GM23338 (cell line): ENCODE measurements at regions not wholly inside any gene's neighbourhood (a gene's known extent, or its start where the extent isn't known, plus 50 kb on each side); places are given as distances from the start of the nearest gene placed in this dataset.

ENCODE experiments used
- ATAC-seq: fragments of 200-7000 bp; cut with Tn5 transposase; 3 replicates; pipeline ENCODE4 v1.9.1; 2020
- DNase-seq: peaks from one replicate; pipeline ENCODE4 v3.0.0-alpha.2; 2015; ENCODE audit warnings: low spot score
- H2AFZ ChIP-seq: fragments of 200-600 bp; sonication (generic); 2 replicates; pipeline ENCODE4 v1.8.0; 2016; ENCODE audit warnings: antibody characterized with exemption, mild to moderate bottlenecking, moderate library complexity
- H3F3A ChIP-seq: fragments of 200-600 bp; sonication (generic); replicated peaks from 2 replicates; pipeline ENCODE4 v1.8.0; 2017; ENCODE audit warnings: antibody characterized with exemption, mixed run types, low read depth
- H3K27ac ChIP-seq: fragments of 200-600 bp; sonication (generic); 2 replicates; pipeline ENCODE4 v1.6.1; 2016; ENCODE audit warnings: low read depth
- H3K27me3 ChIP-seq: fragments of 200-600 bp; sonication (generic); 2 replicates; pipeline ENCODE4 v1.8.0; 2016; ENCODE audit warnings: mild to moderate bottlenecking, mixed run types, moderate library complexity; ENCODE audit not compliant: insufficient read depth
- H3K36me3 ChIP-seq: fragments of 200-600 bp; sonication (generic); 2 replicates; pipeline ENCODE4 v1.8.0; 2016; ENCODE audit warnings: mild to moderate bottlenecking; ENCODE audit not compliant: insufficient read depth
- H3K4me1 ChIP-seq: fragments of 200-600 bp; sonication (generic); 2 replicates; pipeline ENCODE4 v1.8.0; 2016; ENCODE audit warnings: mild to moderate bottlenecking, moderate library complexity; ENCODE audit not compliant: insufficient read depth
- H3K4me2 ChIP-seq: fragments of 200-600 bp; sonication (generic); 2 replicates; pipeline ENCODE4 v1.7.1; 2017; ENCODE audit warnings: mixed run types
- H3K4me3 ChIP-seq: fragments of 200-600 bp; sonication (generic); 2 replicates; pipeline ENCODE4 v1.6.1; 2016; ENCODE audit warnings: mixed run types
- H3K79me2 ChIP-seq: fragments of 200-600 bp; sonication (generic); replicated peaks from 2 replicates; pipeline ENCODE4 v1.8.0; 2017; ENCODE audit warnings: mild to moderate bottlenecking; ENCODE audit not compliant: insufficient read depth
- H3K9me2 ChIP-seq: fragments of 200-600 bp; sonication (generic); 2 replicates; pipeline ENCODE4 v1.8.0; 2017; ENCODE audit not compliant: insufficient read depth
- H4K20me1 ChIP-seq: fragments of 200-600 bp; sonication (generic); replicated peaks from 2 replicates; pipeline ENCODE4 v1.8.0; 2017; ENCODE audit warnings: mild to moderate bottlenecking; ENCODE audit not compliant: insufficient read depth
- H3K27ac Mint-ChIP-seq: 2 replicates; pipeline ENCODE4 v1.8.0; 2020; ENCODE audit warnings: inconsistent platforms, mild to moderate bottlenecking, moderate library complexity, mixed read lengths
- H3K27me3 Mint-ChIP-seq: 3 replicates; pipeline ENCODE4 v1.8.0; 2022; ENCODE audit warnings: low read depth, mild to moderate bottlenecking, moderate library complexity, mixed read lengths, inconsistent platforms; ENCODE audit not compliant: insufficient read depth, poor library complexity
- H3K36me3 Mint-ChIP-seq: 3 replicates; pipeline ENCODE4 v1.8.0; 2021; ENCODE audit warnings: low read depth, mild to moderate bottlenecking, inconsistent platforms, moderate library complexity, mixed read lengths
- H3K4me1 Mint-ChIP-seq: 3 replicates; pipeline ENCODE4 v1.8.0; 2020; ENCODE audit warnings: mild to moderate bottlenecking, inconsistent platforms, mixed read lengths
- H3K4me3 Mint-ChIP-seq: 3 replicates; pipeline ENCODE4 v1.8.0; 2021; ENCODE audit warnings: moderate library complexity, mild to moderate bottlenecking, inconsistent platforms, mixed read lengths
- H3K9me3 Mint-ChIP-seq: 3 replicates; pipeline ENCODE4 v1.8.0; 2020; ENCODE audit warnings: moderate library complexity, mild to moderate bottlenecking, inconsistent platforms, mixed read lengths
- CREB1 ChIP-seq: fragments of 250-450 bp; sonication (Bioruptor Pico); IDR thresholded peaks from 2 replicates; pipeline ENCODE4 v1.5.0; 2020; ENCODE audit warnings: low read depth, mild to moderate bottlenecking, moderate library complexity
- CTCF ChIP-seq, 2 experiments: fragments of 200-600 bp in 1 of 2; sonication (generic) in 1 of 2; conservative IDR thresholded peaks; 2 replicates each; pipeline versions ENCODE4 v1.5.1 to v1.6.1; 2016 to 2017; ENCODE audit warnings: antibody characterized with exemption in 2 of 2, low read depth in 2 of 2, mild to moderate bottlenecking in 2 of 2, moderate library complexity in 1 of 2
- EZH2 ChIP-seq: fragments of 200-600 bp; sonication (generic); IDR thresholded peaks from one replicate; pipeline ENCODE4 v1.8.0; 2017; ENCODE audit warnings: antibody characterized with exemption, mild to moderate bottlenecking, low read depth; ENCODE audit not compliant: unreplicated experiment
- EZH2phosphoT487 ChIP-seq: fragments of 200-600 bp; sonication (generic); IDR thresholded peaks from one replicate; pipeline ENCODE4 v1.8.1; 2018; ENCODE audit warnings: antibody characterized with exemption; ENCODE audit not compliant: unreplicated experiment
- JUNB ChIP-seq: IDR thresholded peaks from one replicate; pipeline ENCODE4 v1.6.1; 2016; ENCODE audit warnings: antibody characterized with exemption; ENCODE audit not compliant: unreplicated experiment
- NANOG ChIP-seq: IDR thresholded peaks from 2 replicates; pipeline ENCODE4 v1.6.1; 2016; ENCODE audit warnings: antibody characterized with exemption, borderline replicate concordance
- POLR2AphosphoS5 ChIP-seq: IDR thresholded peaks from 2 replicates; pipeline ENCODE4 v1.6.1; 2016; ENCODE audit warnings: antibody characterized with exemption, low read depth
- REST ChIP-seq: IDR thresholded peaks from one replicate; pipeline ENCODE4 v1.6.1; 2018; ENCODE audit warnings: antibody characterized with exemption; ENCODE audit not compliant: unreplicated experiment
- STAT1 ChIP-seq: IDR thresholded peaks from one replicate; pipeline ENCODE4 v1.6.1; 2016; ENCODE audit warnings: antibody characterized with exemption; ENCODE audit not compliant: unreplicated experiment
- ZNF114 ChIP-seq: fragments of 250-450 bp; sonication (Bioruptor Pico); IDR thresholded peaks from 2 replicates; pipeline ENCODE4 v1.5.0; 2020; ENCODE audit warnings: mild to moderate bottlenecking, moderate library complexity
- ZNF331 ChIP-seq: fragments of 250-450 bp; sonication (Bioruptor Pico); IDR thresholded peaks from 2 replicates; pipeline ENCODE4 v1.5.0; 2020; ENCODE audit warnings: low read depth, mild to moderate bottlenecking, moderate library complexity
- ZNF462 ChIP-seq: fragments of 250-450 bp; sonication (Bioruptor Pico); IDR thresholded peaks from 2 replicates; pipeline ENCODE4 v1.5.0; 2020; ENCODE audit warnings: mild to moderate bottlenecking, moderate library complexity

GRCh38 chr6:97969065-97969464 is 686.0 kb upstream of the MMS22L start:
- H3K36me3 Mint-ChIP-seq, result no peaks in the 10 kb centered on the region
- H3F3A ChIP-seq, result no peaks in the 10 kb centered on the region
- peak; percentile 60 for DNase-seq
- no peak overlapping the region for H3K4me3 Mint-ChIP-seq
- no peak for TF ChIP-seq EZH2
- no peaks in the 10 kb centered on the region; the same call in 2 of the 3 replicates for H3K9me3 Mint-ChIP-seq
- H3K4me1 Mint-ChIP-seq, result peaks cover 4% of the 10 kb centered on the region; the same call in 2 of the 3 replicates
- H3K4me1 ChIP-seq, result no peaks in the 10 kb centered on the region
- no peaks in the 10 kb centered on the region for H3K27me3 ChIP-seq
- ATAC-seq, result peak; percentile 62
- H3K79me2 ChIP-seq, result no peaks in the 10 kb centered on the region
- H2AFZ ChIP-seq, result no peak overlapping the region
- H3K36me3 ChIP-seq, result no peaks in the 10 kb centered on the region
- no peak overlapping the region for H3K4me2 ChIP-seq
- H3K4me3 ChIP-seq, result no peak overlapping the region
- H3K9me2 ChIP-seq, result no peaks in the 10 kb centered on the region; the same call in 1 of the 2 replicates
- H3K27me3 Mint-ChIP-seq, result no peaks in the 10 kb centered on the region
- no peak overlapping the region for H3K27ac ChIP-seq
- no peak overlapping the region for H3K27ac Mint-ChIP-seq
- H4K20me1 ChIP-seq, result no peaks in the 10 kb centered on the region

- H4K20me1 ChIP-seq, result no peaks in the 10 kb centered on the region
- no peaks in the 10 kb centered on the region; the same call in 2 of the 3 replicates for H3K4me1 Mint-ChIP-seq
- H3K4me2 ChIP-seq, result no peak overlapping the region
- H3K79me2 ChIP-seq, result no peaks in the 10 kb centered on the region
- ATAC-seq (no peak), DNase-seq (no peak)
- H3K4me3 Mint-ChIP-seq, result no peak overlapping the region
- H3K27ac Mint-ChIP-seq, result no peak overlapping the region
- H3K27ac ChIP-seq, result no peak overlapping the region
- no peak overlapping the region for H2AFZ ChIP-seq
- H3K9me2 ChIP-seq, result no peaks in the 10 kb centered on the region
- H3K36me3 Mint-ChIP-seq, result no peaks in the 10 kb centered on the region
- no peaks in the 10 kb centered on the region for H3K36me3 ChIP-seq
- no peaks in the 10 kb centered on the region for H3K4me1 ChIP-seq
- H3F3A ChIP-seq, result no peaks in the 10 kb centered on the region
- peaks cover 2% of the 10 kb centered on the region for H3K27me3 Mint-ChIP-seq
- no peaks in the 10 kb centered on the region for H3K27me3 ChIP-seq
- H3K9me3 Mint-ChIP-seq, result no peaks in the 10 kb centered on the region; the same call in 2 of the 3 replicates
- no peak overlapping the region for H3K4me3 ChIP-seq
- TF ChIP-seq EZH2phosphoT487 (no peak), ZNF114 (CRISPR knock-in tag) (no peak), CREB1 (CRISPR knock-in tag) (no peak), NANOG (no peak), STAT1 (no peak), CTCF (conservative IDR thresholded peaks at IDR 0.05; ENCODE audit: low read depth in 2 of 2) (no peak), JUNB (no peak), ZNF331 (CRISPR knock-in tag) (no peak), ZNF462 (no peak), EZH2 (no peak), REST (no peak), POLR2AphosphoS5 (no peak)
Measured at GRCh38 chr6:97977084-97977483, 694.1 kb upstream of the MMS22L start.
